Breast epithelium (tissue), 3 donors: ENCODE measurements at regions not wholly inside any gene's neighbourhood (a gene's known extent, or its start where the extent isn't known, plus 50 kb on each side); places are given as distances from the start of the nearest gene placed in this dataset.
"Not testable (repeated sequence)": the region's sequence is repeated elsewhere in the genome, so short reads cannot be mapped to it uniquely, and the experiment has no call there.

Source experiments
- POLR2A ChIP-seq: fragments of 450-650 bp; IDR thresholded peaks from one replicate; pipeline ENCODE4 v1.6.1; 2016; ENCODE audit warnings: antibody characterized with exemption, mild to moderate bottlenecking, moderate library complexity
- TF ChIP-seq, protein P1 (sequence below), 3 donors: fragments of 450-650 bp; IDR thresholded peaks; one replicate each; pipeline ENCODE4 v1.5.1; 2016 to 2017; ENCODE audit warnings: antibody characterized with exemption in 3 of 3, mild to moderate bottlenecking in 3 of 3, moderate library complexity in 3 of 3

GRCh38 chr7:13765853-13766252 lies 223.6 kb downstream of the ETV1 start:
- TF ChIP-seq, protein P1, sequence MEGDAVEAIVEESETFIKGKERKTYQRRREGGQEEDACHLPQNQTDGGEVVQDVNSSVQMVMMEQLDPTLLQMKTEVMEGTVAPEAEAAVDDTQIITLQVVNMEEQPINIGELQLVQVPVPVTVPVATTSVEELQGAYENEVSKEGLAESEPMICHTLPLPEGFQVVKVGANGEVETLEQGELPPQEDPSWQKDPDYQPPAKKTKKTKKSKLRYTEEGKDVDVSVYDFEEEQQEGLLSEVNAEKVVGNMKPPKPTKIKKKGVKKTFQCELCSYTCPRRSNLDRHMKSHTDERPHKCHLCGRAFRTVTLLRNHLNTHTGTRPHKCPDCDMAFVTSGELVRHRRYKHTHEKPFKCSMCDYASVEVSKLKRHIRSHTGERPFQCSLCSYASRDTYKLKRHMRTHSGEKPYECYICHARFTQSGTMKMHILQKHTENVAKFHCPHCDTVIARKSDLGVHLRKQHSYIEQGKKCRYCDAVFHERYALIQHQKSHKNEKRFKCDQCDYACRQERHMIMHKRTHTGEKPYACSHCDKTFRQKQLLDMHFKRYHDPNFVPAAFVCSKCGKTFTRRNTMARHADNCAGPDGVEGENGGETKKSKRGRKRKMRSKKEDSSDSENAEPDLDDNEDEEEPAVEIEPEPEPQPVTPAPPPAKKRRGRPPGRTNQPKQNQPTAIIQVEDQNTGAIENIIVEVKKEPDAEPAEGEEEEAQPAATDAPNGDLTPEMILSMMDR (IDR thresholded peaks at IDR 0.05), result not testable (repeated sequence)
- not testable (repeated sequence) for TF ChIP-seq POLR2A
